ENCODE measurements at regions not wholly inside any gene's neighbourhood (a gene's known extent, or its start where the extent isn't known, plus 50 kb on each side); places are given as distances from the start of the nearest gene placed in this dataset.

DNA sequence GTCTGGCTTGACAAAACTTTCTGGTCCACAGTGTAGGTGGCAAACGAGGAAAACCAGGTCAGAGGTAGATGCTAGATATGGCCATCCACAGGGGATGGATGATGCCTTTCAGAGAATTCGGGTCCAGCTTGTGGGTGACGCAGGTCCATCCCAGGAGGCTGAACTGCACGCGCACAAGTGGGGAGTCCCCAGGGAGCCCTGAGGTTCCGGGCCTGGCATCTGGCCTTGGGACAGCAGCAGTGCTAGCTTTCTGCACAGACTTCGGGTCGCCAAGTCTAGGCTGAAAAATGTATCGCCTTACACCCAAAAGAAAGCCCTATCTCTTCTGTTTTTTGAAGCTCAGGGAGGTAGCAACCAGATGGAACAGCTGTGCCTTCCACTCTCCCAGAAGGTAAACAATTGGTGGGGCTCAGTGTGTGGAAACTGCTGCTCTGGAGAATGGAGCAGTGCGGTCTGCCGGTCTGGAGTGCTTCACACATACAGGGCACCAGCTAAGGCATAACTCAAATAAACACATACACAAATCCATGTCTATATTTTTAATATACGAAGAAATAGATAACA, 119.3 kb upstream of the ACBD5 start:
- Histone ChIP-seq H2BK20ac (ENCODE audit: low read depth, low read length) (no peak overlapping the region), H3K27ac (ENCODE audit: insufficient read depth, low read length) (no peak overlapping the region), H4K8ac (ENCODE audit: low read depth in 2 of 2, low read length in 2 of 2) (no peak overlapping the region), H2BK120ac (ENCODE audit: low read depth, low read length) (no peak overlapping the region), H2BK15ac (ENCODE audit: low read depth, low read length) (no peak overlapping the region), H2AK9ac (replicated peaks; ENCODE audit: low read depth, low read length, poor library complexity) (no peak overlapping the region), H2AK5ac (ENCODE audit: low read depth, low read length) (no peak overlapping the region), H3K27me3 (ENCODE audit: control insufficient read depth, insufficient read depth, low read length) (no peaks in the 10 kb centered on the region; the same call in none of the 2 replicates), H2BK5ac (ENCODE audit: low read depth, low read length, poor library complexity, severe bottlenecking) (no peak overlapping the region), H3K9ac (ENCODE audit: low read depth, low read length) (no peak overlapping the region), H3K4me3 (ENCODE audit: insufficient read depth, low read depth, low read length) (no peak overlapping the region), H2AFZ (replicated peaks; ENCODE audit: low read length, poor library complexity) (no peak overlapping the region), H4K91ac (ENCODE audit: insufficient read depth, low read depth, low read length) (no peak overlapping the region), H3K18ac (ENCODE audit: low read depth, low read length) (no peak overlapping the region), H3K56ac (ENCODE audit: extremely low read depth, insufficient read depth, low read length) (no peak overlapping the region), H3K4me1 (ENCODE audit: control insufficient read depth, insufficient read depth, low read length) (no peaks in the 10 kb centered on the region), H3K23ac (ENCODE audit: low read depth, low read length) (no peak overlapping the region), H4K20me1 (ENCODE audit: insufficient read depth, low read length) (no peaks in the 10 kb centered on the region), H3K4ac (ENCODE audit: low read depth, low read length) (no peak overlapping the region), H3K4me2 (ENCODE audit: low read depth, low read length) (no peak overlapping the region), H3K9me1 (ENCODE audit: insufficient read depth, low read length) (no peaks in the 10 kb centered on the region), H3K79me1 (ENCODE audit: low read depth in 1 of 2, low read length in 2 of 2) (no peaks in the 10 kb centered on the region), H3K14ac (replicated peaks; ENCODE audit: low read depth, low read length) (no peak overlapping the region), H3K9me3 (ENCODE audit: control insufficient read depth, insufficient read depth, low read length) (no peaks in the 10 kb centered on the region), H3K36me3 (ENCODE audit: control insufficient read depth, insufficient read depth, low read length) (no peaks in the 10 kb centered on the region), H4K5ac (ENCODE audit: low read depth, low read length) (no peak overlapping the region)
- TF ChIP-seq POLR2A (IDR thresholded peaks at IDR 0.05; ENCODE audit: low read depth, low read length): no peak
- no peak for TF ChIP-seq CHD1 (IDR thresholded peaks at IDR 0.05; ENCODE audit: low read depth, low read length)
- TF ChIP-seq RCOR1 (IDR thresholded peaks at IDR 0.05; ENCODE audit: insufficient replicate concordance, low read length): no peak
- TF ChIP-seq RAD21 (IDR thresholded peaks at IDR 0.05; ENCODE audit: low read length): no peak
- no peak for TF ChIP-seq BHLHE40 (IDR thresholded peaks at IDR 0.05; ENCODE audit: low read depth, low read length)
- no peak for TF ChIP-seq MAFK (IDR thresholded peaks at IDR 0.05; ENCODE audit: low read depth, low read length)
- TF ChIP-seq MAZ (IDR thresholded peaks at IDR 0.05; ENCODE audit: borderline replicate concordance, low read depth, low read length): no peak
- dilution Hi-C loops (cut with HindIII; ENCODE audit: low sequenced_read_pairs, unreplicated experiment): no loop called here
- no peak for DNase-seq
- no CpG with 5 or more reads among the region's 12 CpGs for WGBS, 2 experiments (ENCODE audit: extremely low coverage in 2 of 2, insufficient read length in 1 of 2)
- no peak for ATAC-seq (ENCODE audit: low read depth)
- CTCF ChIA-PET: interaction anchor here (1.2 to 1.3 kb wide), 2 partner anchors 10 to 11 kb away, joined by 4 to 5 read pairs; no protein-coding TSS in a partner anchor
- no TSS peak for BruUV-seq (replicated peaks)
- intact Hi-C loops (cut with micrococcal nuclease): loop anchor here (2.0 to 10.0 kb wide), 3 partner anchors 205 to 469 kb away; partner anchors contain the start of genes MASTL and YME1L1
- in situ Hi-C loops (cut with MboI; ENCODE audit: low sequenced_read_pairs): loop anchor here (5.0 kb wide), 1 partner anchor 468 kb away; no protein-coding TSS in a partner anchor
- POLR2A ChIA-PET (ENCODE audit: unreplicated experiment): no interaction called here
